ENCODE measurements at regions not wholly inside any gene's neighbourhood (a gene's known extent, or its start where the extent isn't known, plus 50 kb on each side); places are given as distances from the start of the nearest gene placed in this dataset.

DNA sequence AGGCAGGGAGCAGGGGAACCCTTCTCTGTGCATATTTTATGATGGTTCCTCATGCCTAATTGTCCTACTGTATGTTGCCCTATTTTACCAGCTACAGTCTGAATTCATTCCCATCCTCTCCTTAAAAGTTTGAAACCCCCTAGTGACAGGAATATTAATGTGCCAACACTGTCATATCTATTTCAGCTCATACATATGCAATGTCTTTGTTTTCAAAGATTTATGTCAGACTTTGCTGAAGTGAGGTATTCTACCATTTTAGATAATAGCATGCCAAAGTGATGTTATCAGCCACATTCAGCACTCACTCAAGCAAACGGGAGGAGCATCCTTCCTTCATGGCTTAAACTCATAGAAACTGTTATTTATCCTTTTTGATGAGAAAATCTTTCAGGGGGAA lies 696.5 kb downstream of the NR2F1-AS1 start:
- no peak for TF ChIP-seq SIN3A (IDR thresholded peaks at IDR 0.05; ENCODE audit: low read depth, low read length)
- TF ChIP-seq CTCF (IDR thresholded peaks at IDR 0.05 in 2 of 3, conservative IDR thresholded peaks at IDR 0.05 in 1 of 3; ENCODE audit: control insufficient read depth in 2 of 3, extremely low read depth in 1 of 3, insufficient read depth in 1 of 3, low read depth in 3 of 3, low read length in 3 of 3), result no peak
- TF ChIP-seq TCF12 (IDR thresholded peaks at IDR 0.05; ENCODE audit: low read depth, low read length), result no peak
- TF ChIP-seq REST (IDR thresholded peaks at IDR 0.05; ENCODE audit: low read depth, low read length), result no peak
- TF ChIP-seq BHLHE40 (IDR thresholded peaks at IDR 0.05; ENCODE audit: borderline replicate concordance in 1 of 2, low read depth in 2 of 2, low read length in 1 of 2), result no peak
- TF ChIP-seq POLR2AphosphoS5 (IDR thresholded peaks at IDR 0.05; ENCODE audit: low read length), result no peak
- no peak for TF ChIP-seq POLR2A (IDR thresholded peaks at IDR 0.05; ENCODE audit: low read depth, low read length)
- no peak for TF ChIP-seq RFX5 (IDR thresholded peaks at IDR 0.05; ENCODE audit: low read depth, low read length)
- no peak for TF ChIP-seq ETV6 (conservative IDR thresholded peaks at IDR 0.05 in 1 of 2, IDR thresholded peaks at IDR 0.05 in 1 of 2; ENCODE audit: borderline replicate concordance in 1 of 2, low read depth in 1 of 2)
- TF ChIP-seq ZNF274 (IDR thresholded peaks at IDR 0.05; ENCODE audit: insufficient read depth, insufficient read length), result no peak
- TF ChIP-seq BACH1 (IDR thresholded peaks at IDR 0.05; ENCODE audit: borderline replicate concordance), result no peak
- TF ChIP-seq, protein P1, sequence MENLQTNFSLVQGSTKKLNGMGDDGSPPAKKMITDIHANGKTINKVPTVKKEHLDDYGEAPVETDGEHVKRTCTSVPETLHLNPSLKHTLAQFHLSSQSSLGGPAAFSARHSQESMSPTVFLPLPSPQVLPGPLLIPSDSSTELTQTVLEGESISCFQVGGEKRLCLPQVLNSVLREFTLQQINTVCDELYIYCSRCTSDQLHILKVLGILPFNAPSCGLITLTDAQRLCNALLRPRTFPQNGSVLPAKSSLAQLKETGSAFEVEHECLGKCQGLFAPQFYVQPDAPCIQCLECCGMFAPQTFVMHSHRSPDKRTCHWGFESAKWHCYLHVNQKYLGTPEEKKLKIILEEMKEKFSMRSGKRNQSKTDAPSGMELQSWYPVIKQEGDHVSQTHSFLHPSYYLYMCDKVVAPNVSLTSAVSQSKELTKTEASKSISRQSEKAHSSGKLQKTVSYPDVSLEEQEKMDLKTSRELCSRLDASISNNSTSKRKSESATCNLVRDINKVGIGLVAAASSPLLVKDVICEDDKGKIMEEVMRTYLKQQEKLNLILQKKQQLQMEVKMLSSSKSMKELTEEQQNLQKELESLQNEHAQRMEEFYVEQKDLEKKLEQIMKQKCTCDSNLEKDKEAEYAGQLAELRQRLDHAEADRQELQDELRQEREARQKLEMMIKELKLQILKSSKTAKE (IDR thresholded peaks at IDR 0.05; ENCODE audit: low read depth, poor library complexity, severe bottlenecking), result no peak
- no peak for TF ChIP-seq ELK1 (IDR thresholded peaks at IDR 0.05; ENCODE audit: low read depth, low read length)

All from GM12878 (cell line).